Smooth muscle cell of the brain vasculature (primary cell): ENCODE measurements at regions not wholly inside any gene's neighbourhood (a gene's known extent, or its start where the extent isn't known, plus 50 kb on each side); places are given as distances from the start of the nearest gene placed in this dataset.
"Not testable (repeated sequence)": the region's sequence is repeated elsewhere in the genome, so short reads cannot be mapped to it uniquely, and the experiment has no call there.

Source experiments
- DNase-seq: peaks from one replicate; pipeline ENCODE4 v3.0.0-alpha.2; 2012; ENCODE audit warnings: low read depth, low spot score

DNA sequence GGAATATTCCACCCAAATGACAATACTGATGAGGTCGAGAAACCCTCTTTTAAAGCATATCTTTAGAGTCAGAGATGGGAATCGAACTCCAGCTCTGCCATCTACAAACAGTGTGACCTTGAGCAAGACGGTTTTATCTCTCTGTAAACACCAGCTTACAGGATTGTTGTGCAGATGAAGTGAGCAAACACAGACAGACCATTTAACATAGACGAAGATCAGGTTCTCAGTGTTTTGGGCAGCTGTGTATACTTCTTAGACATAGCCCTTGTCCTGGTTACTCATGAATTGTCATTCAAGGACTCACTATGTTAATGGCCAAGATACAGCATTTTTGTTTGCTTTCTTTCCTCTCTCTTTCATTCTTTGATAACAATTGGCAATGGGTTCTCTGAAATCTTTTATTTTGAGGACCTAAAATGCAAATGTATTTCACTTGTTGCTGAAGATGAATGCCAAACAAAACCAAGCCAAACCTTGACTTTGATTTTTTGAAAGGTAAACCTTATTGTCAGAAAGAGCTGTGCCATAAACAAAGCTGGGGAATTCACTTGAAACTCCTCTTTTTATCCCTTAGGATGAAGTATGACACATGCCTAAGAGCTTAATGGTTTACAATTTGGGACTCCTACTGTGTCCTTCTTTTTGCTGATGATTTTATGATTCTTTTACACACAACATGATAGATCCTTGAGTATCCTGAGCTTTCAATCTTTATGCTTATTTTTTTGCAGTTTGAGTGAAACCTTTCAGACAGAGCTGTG, 250.0 kb upstream of the PDZRN3 start:
- no peak for DNase-seq

DNA sequence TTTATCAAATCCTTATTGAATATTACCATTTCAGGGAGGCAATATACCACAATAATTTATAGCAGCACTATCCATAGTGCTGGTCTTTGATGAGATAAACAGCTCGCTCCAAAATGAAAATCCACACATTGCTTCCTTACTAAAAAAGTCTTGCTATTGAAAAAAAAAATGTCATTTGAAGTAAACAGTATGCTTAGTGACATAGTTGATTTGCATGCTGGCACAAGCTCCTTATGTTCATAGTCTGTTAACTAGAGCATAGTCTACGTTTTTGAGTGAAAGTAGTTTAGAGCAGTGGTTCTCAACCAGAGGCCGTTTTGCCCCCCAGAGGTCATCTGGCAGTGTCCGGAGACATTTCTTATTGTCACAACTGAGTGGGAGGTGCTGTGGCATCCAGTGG, 249.4 kb upstream of the PDZRN3 start:
- DNase-seq, result no peak

DNA sequence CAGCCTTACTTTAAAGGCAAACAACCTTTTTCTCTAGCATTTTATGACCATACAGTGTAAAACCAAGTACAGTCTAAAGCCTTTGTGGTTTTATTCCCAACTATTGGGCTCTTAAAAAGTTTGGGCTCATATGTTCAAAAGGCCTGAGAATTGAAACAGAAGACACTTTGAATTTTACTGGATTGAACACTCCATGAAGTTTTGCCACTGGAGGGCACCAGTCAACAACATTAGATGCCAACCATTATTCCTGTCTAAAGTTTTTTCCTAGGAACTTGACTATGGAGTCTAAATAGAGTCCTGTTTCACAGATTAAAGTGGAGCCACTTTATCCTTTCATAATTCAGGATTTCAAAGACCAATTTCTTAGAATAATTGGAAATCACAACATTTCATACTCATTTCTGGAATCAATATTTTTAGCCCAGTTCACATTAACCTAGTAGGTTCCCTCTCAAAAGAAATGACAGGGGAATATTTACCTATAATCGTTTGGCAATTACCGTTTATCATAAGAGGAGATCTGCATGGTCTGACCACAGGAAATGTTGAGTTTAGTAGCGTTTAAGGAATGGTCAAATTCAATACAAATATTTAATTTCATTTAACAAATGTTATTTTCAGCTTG, 244.1 kb upstream of the PDZRN3 start:
- DNase-seq, result peak; percentile 10

DNA sequence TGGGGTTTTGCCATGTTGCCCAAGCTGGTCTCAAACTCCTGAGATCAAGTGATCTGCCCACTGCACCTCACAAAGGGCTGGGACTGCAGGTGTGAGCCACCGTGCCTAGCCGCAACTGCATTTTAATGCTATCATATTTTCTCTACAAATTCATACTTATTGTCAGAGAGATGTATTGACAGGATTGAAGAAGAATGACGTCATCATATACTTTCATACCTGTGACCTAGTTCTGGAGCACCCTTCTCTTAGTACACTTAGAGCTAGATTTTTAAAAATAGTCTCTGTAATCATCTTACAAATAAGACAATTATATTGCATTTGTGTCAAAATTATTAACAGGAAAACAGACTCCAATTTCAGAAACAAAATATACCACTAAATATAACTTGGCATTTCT, 242.8 kb upstream of the PDZRN3 start:
- DNase-seq, result no peak

DNA sequence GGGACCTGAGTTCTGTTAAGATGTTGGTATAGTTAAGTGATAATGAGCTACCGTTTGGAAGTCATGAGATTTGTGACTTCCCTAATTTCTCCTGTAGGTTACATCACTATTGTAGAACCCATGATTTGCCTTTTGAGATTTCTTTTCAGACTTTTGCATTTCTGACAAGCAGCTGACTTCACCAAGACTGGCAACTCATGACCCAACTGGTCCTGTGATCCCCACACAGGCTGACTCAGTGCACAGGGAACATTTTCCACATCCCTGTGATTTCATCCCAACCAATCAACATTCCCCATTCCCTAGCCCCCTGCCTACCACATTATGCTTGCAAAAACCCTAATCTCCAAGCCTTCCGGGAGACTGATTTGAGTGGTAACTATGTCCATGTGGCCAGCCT, 242.1 kb upstream of the PDZRN3 start:
- no peak for DNase-seq

DNA sequence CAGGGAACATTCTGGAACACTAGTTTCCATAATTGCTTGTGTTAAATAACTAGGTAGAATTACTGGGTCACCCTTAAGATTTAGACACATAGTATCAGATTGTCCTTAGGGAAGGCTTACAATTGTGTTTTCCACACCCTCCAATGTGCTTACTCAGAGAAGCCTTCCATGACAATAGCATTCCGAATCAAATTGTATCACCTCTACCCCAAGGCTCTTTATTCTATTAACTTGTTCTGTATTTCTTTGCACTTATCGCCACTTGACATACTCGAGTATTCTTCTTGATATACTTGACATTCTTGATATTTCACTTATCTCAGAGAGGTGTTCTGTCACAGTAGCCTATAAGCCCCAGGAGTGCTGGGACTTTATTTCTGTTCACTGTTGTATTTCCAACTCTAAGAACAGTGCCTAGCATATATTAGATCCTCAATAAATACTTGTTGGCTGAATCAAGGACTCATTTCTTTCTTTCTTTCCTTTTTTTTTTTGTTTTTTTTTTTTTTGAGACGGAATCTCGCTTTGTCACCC, 238.9 kb upstream of the PDZRN3 start:
- DNase-seq, result no peak

DNA sequence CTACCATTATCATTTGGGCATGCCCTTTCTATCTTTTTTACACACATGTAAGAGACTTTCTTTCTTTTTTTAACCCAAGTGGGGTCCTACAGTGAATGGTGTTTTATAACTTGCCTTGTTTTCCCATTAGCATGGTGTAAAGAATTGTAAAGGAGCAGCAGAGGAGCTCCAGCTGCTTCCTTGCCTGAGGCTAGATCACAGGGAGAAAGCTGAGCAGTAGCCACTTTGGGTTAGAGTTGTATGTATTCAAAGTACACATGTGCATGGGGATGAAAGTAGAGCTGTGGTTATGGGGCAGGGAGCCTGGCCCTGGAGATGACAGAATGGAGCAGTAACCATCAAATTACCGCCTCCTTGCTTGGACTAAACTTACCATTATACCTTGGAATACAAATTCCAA, 231.1 kb upstream of the PDZRN3 start:
- no peak for DNase-seq

DNA sequence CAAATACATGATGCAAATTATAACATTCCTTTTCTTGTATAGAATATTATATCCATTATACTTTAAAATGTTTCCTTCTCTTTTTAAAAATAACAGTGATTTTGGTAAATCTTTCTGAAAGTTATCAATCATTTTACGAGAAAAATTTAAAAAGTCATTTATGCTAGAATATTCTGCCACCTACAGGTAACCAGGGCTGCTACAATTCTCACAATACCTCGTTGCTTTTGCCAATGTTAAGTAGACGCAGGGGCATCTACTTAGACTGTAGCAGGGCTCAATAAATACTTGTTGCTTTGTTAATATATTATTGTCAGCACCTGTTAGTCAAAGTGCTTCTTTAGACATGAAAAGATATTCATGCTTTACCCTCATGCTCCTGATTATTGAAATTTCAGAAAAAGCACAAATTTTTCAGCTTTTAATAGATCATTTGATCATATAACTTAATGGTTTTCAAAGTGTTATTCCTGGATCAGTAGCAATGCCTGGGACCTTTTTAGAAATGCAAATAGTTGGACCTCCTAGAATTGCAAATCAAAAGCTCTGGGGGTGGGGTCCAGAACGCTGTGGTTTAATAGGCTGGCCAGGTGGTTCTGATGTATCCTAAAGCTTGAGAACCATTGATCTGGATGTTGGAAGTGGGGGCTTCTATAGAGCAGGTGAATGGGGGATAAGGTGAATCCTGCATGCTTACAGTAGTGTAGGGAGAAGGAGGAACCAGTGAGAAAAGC, 223.6 kb upstream of the PDZRN3 start:
- DNase-seq, result peak; percentile 9

DNA sequence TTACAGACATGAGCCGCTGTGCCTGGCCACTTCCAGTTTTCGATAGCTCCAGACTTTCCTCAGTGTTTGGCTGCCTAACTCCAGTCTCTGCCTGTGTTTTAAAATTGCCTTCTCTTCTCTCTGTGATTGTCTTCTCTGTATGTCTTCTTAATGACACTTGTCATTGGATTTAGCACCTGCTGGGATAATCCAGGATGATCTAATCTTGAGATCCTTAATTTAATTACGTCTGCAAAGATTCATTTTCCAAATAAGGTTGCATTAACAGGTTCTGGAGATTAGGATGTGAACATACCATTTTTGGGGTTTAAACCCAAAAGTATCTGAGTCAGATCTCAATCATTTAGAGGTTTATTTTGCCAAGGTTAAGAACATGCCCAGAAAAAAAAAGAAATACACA, 222.2 kb upstream of the PDZRN3 start:
- no peak for DNase-seq

DNA sequence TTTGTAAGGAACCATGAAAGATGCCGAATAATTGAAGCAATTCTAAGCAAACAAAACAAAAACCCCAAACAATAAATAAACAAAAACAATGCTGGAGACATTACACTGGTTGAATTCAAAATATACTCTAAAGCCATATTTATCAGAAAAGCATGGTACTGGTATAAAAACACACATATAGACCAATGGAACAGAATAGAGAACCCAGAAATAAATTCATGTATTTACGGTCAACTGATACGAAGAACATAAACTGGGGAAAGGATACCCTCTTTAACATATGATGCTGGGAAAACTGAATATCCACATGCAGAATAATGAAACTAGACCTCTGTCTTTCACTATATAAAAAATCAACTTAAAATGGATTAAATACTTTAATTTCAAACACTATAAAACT, 214.3 kb upstream of the PDZRN3 start:
- no peak for DNase-seq

DNA sequence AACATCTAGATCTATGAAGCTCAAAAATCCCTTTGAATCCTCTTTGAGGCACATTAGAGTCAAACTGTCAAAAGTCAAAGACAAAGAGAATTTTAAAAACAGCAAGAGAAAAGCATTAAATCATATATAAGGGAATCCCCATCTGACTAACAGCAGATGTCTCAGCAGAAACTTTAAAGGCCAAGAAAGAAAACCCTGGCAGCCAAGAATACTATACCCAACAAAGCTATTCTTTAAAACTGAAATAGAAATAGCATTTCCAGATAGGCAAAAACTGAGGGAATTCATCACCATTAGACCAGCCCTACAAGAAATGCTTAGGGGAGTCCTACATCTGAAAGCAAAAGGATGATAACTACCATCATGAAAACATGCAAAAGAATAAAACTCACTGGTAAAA, 211.2 kb upstream of the PDZRN3 start:
- DNase-seq, result no peak

DNA sequence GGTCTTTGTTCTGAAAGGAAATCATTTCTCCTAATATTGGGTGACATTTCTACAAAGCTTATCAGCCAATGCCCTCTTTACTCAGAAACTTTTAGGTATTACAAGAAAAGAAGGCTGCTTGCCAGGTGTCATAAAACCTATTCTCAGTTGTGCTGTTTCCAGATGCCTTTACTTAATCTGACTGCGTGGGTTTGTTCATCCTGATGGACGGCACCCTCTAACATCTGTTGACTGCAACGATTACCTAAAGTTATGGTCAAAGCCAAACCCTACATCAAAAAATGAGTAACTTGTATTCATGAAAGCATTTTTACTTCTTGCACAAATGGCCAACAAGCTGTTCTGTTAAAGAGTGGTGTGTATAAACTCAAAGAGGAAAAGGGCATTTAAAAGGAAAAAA, 207.7 kb upstream of the PDZRN3 start:
- DNase-seq, result no peak

DNA sequence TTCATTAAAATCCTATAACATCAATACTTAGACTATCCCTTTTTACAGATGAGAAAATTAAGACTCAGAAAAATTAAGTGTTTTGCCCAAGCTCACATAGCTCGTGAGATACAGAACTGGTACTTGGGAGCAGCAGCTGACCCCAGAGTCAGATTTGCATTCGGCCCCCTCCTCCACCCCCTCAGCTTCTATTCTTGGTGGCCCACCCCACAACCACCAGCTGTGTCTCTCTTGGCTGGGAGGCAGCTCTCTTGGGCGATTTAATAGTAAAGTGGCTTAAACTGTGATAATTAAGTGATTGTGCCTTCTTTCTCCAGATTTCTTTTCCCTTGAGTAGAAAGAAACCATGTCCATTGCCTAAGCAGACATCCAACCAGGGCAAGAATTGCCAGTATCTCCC, 203.6 kb upstream of the PDZRN3 start:
- no peak for DNase-seq

DNA sequence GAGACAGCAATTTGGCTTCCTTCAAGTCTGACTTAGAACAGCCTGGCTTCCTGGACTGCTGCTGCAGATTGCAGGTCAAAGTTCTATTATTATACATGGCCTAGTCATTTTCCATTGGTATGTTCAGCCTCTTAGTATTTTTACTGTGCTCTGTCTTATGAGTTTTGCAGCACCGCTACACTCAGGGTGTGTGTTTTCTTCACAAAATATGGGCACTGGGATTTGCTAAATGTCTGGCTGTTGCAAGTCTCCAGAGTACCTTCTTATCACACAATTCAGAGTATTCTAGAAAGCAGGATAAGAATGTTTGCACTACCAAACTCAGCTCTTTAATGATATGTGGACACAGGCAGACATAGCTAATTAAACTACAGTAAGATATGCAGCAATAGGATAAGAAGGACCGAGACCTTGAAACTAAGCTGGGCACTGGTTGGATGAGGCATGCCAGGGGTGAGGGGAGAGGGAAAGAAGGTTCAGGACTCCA, 203.0 kb upstream of the PDZRN3 start:
- no peak for DNase-seq

DNA sequence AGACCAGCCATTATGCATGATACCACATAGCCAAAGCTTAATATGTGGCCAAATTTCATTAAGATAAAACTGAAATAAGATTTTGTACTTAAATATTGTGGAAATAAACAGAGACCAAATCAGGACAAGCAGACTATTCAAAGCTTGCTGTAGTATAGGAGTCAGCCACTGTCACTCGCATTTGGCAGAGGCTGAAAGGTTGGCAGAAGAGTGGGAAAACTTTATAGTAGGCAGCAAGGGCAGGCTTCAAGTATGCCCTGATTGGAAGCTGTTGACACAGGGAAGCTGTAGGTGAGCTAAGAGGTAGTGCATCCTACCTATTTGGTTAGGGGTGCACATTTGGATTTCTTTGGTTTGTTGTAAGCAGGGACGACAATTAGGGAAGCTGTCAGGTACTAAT, 202.5 kb upstream of the PDZRN3 start:
- no peak for DNase-seq

DNA sequence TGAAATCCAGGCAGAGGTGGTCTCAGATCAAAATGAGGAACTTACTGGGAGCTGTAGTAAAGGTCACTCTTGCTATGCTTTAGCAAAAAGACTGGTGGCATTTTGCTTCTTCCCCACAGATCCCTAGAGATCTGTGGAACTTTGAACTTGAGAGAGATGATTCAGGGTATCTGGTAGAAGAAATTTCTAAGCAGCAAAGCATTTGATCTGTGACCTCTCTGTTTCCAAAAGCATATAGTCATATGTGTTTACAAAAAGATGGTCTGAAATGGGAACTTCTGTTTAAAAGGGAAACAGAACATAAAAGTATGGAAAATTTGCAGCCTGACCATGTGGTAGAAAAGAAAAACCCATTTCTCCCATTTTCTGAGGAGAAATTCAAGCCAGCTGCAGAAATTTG, 196.2 kb upstream of the PDZRN3 start:
- not testable (repeated sequence) for DNase-seq

DNA sequence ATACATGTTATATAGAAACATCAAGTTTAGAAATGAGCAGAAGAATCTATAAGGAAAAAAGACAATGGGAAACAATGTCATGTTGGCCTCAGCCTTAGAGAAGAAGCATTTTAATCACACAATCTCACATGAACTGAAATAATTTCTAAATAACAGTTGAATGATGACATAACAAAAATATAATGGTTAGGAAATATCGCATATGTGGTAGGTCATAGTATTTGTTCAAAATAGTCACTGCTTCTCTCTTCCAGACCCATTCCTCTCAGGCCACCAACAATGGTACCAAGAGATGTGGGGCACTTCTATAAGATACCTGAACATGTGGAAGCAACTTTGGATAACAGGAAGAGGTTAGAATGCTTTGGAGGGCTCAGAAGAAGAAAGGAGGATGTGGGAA, 195.7 kb upstream of the PDZRN3 start:
- no peak for DNase-seq

DNA sequence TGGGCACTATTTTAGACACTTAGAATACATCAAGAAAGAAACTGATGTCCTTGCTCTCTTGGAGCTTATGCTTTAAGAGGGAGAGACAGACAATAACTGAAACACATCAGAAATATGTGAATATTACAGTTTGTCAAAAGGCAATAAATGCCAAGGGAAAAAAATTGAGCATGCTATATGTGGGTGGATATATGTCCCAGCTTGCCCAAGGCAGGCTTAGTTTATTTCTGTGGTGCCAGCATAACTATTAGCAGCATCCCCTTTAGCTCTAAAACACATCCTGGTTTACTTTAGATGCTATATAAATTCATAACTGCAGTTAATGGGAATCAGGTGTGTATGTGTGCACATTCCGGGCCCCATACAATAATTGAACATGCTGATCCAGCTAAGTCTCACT, 191.2 kb upstream of the PDZRN3 start:
- DNase-seq, result no peak

DNA sequence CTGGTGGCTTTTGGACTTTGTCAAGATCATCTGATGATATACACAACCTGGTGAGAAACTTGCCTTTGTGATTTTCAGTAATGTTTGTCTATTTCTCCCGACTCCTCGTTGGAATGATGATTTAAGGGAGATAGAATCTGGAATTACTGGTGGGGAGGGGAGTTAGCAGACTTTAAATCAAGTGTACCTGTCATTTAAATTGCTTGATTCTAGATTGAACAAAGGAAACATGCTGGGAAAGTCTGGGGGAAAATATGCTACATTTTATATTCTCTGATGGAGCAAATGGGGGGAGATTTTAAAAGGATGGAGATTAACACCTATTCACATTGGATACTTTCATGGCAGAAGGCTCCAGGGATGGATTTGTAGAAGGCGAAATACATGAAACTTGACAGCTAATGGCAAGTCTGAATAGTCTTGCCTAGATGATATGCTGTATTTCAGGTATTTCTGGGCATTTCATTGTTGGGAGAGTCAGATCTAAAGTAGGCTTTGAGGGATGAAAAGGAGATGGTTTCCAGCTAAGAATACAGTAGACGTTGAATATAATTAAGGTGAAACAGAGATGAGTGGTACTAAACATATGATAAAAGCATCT, 189.1 kb upstream of the PDZRN3 start:
- DNase-seq, result no peak

DNA sequence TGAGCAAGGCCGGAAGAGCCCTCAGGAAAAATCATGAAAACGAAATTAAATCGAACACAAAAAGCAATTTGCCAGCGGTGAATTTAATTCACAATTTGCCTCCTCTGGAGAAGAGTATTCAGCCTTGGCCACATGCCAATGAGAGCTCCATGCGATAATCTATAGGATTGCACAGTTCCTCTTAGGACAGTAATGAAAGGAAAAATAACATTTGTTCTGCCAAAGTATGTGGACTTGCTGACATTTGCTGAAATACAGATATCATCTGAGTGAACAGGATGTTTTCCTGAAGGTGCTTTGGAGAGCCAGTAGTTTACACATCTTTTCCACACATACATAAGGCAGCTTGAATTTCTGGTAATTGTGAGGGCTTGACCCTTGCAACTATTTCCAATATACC, 188.6 kb upstream of the PDZRN3 start:
- DNase-seq, result no peak

DNA sequence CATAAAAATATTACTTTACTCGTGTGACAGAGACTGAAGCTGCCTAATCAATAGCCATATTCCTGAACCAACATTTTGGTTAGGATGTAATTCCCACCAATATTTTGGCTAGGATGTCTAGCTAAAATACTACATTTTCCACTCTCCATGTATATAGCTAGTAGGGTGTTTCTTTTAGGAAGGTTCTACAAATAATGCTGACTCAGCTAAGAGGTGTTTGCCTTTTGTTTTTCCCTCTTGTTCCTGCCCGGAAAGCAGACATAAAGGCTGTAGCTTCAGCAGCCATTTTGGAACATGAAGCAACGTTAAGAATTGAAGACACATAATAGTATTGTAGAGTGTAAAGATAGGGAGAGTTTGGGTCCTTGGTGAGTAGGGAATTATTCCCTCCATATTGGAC, 187.3 kb upstream of the PDZRN3 start:
- DNase-seq, result no peak

DNA sequence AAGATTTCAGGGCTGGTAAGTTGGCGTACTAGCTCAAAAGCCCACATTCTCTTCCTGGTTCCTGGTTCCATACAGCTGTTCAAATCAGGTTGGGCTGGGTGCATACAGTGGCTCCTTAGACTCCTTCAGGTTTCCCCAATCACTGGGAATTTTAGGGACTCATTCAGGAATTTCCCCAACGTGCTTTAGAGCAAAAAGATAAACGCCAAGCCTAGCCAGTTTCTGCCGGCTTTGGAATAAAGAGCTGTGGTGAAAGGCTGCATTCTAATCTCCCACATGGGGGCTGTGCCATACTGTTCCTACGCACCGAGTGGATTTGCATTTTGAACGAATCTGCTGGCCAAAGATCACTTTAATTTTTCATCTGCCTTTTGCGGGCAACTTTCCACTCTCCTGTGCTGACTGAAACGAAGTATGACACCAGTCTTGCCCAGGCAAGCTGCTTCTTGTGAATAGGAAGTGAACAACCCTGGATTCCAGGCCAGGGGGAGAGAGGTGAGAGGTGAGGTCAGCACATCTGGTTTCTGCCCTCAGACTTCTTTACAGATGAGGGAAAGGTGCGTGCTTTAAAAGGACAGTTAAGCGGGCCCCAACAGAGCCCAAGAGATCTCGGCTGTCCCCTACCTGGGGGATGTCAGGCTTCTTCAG, 184.2 kb upstream of the PDZRN3 start:
- DNase-seq, result no peak
